ENCODE measurements at regions not wholly inside any gene's neighbourhood (a gene's known extent, or its start where the extent isn't known, plus 50 kb on each side); places are given as distances from the start of the nearest gene placed in this dataset.

DNA sequence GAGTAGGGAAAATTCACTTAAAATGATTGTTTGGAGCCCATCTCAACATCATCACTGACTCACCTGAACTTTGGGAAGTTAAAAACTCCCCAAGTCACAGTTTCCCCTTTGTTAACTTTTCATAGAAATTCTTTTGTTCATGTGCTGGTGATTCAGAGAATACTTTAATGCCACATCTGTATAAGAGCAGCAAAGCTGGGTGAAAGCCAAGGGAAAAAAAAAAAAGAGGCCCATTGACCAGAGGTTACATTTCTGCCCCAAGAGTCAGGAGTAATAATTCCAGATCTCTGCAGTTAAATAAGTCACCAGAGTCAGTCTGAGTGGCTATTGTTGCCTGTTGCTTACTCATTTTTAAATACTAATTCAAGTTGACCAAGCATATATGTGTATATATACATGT is 136.4 kb upstream of the LGR5 start:
- H3K36me3 Mint-ChIP-seq (ENCODE audit: insufficient read depth, unreplicated experiment) = no peaks in the 10 kb centered on the region
- H3K27me3 Mint-ChIP-seq (ENCODE audit: insufficient read depth, unreplicated experiment) = no peaks in the 10 kb centered on the region
- no peaks in the 10 kb centered on the region for H3K4me1 Mint-ChIP-seq (ENCODE audit: insufficient read depth, unreplicated experiment)
- ChIA-PET CTCF (interaction anchor here (0.6 to 0.8 kb wide), 2 partner anchors 12 to 70 kb away, joined by 3 read pairs; no protein-coding TSS in a partner anchor), POLR2A (no interaction called here)
- intact Hi-C loops (cut with micrococcal nuclease) = no loop called here
- no peak overlapping the region for H3K4me3 Mint-ChIP-seq (ENCODE audit: unreplicated experiment)
- no peak overlapping the region for H3K27ac Mint-ChIP-seq (ENCODE audit: low read depth, unreplicated experiment)
- TF ChIP-seq, protein P1, sequence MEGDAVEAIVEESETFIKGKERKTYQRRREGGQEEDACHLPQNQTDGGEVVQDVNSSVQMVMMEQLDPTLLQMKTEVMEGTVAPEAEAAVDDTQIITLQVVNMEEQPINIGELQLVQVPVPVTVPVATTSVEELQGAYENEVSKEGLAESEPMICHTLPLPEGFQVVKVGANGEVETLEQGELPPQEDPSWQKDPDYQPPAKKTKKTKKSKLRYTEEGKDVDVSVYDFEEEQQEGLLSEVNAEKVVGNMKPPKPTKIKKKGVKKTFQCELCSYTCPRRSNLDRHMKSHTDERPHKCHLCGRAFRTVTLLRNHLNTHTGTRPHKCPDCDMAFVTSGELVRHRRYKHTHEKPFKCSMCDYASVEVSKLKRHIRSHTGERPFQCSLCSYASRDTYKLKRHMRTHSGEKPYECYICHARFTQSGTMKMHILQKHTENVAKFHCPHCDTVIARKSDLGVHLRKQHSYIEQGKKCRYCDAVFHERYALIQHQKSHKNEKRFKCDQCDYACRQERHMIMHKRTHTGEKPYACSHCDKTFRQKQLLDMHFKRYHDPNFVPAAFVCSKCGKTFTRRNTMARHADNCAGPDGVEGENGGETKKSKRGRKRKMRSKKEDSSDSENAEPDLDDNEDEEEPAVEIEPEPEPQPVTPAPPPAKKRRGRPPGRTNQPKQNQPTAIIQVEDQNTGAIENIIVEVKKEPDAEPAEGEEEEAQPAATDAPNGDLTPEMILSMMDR (IDR thresholded peaks at IDR 0.05; ENCODE audit: unreplicated experiment) = no peak
- no peaks in the 10 kb centered on the region for H3K9me3 Mint-ChIP-seq (ENCODE audit: unreplicated experiment)
- no TSS peak for BruUV-seq (replicated peaks)
- DNase-seq (ENCODE audit: unreplicated experiment) = peak; percentile 35

DNA sequence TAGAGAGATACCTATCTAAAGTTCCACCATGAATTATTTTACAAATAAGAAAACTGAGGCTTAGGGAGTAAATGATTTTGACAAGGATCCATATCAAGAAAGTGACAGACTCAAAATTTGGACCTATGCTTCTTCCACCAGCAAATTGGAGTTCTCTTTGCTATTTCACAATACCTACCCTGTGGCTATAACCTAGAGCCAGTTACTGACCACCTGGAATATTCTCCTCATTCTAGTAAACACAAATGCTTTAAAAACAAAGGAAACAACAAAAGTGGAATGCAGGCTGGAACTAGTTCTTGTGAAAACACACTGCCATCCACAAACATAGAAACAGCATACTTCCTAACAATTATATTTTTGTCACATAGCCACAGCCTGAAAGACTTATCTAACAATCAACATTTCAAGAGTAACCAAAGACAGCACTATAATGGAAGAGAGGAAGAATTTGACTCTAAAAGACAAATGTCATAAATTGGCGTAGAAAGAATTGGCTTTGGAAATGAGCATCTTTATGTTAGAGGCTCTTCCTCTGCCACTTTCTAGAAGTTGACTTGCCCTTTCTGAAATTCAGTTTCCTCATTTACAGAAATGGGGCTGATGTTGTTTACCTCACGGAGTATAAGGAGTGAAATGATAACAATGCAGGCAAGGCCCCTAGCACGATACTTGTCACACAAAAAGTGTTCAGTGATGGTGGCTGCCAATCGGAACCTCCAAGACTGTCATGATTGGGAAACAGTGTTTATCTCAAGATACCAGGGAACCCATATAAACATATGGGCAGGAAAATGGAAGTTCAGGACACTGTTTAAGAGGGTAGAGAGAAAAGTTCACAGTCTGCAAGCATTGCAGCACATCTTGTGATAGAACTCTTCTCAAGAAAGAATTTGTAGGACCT is 138.6 kb upstream of the LGR5 start:
- Mint-ChIP-seq H3K36me3 (ENCODE audit: insufficient read depth, unreplicated experiment) (no peaks in the 10 kb centered on the region), H3K4me1 (ENCODE audit: insufficient read depth, unreplicated experiment) (no peaks in the 10 kb centered on the region), H3K27me3 (ENCODE audit: insufficient read depth, unreplicated experiment) (no peaks in the 10 kb centered on the region), H3K27ac (ENCODE audit: low read depth, unreplicated experiment) (peak overlapping the region; percentile 61), H3K4me3 (ENCODE audit: unreplicated experiment) (no peak overlapping the region), H3K9me3 (ENCODE audit: unreplicated experiment) (no peaks in the 10 kb centered on the region)
- no TSS peak for BruUV-seq (replicated peaks)
- CTCF ChIA-PET = no interaction called here
- POLR2A ChIA-PET = no interaction called here
- no peak for DNase-seq (ENCODE audit: unreplicated experiment)
- TF ChIP-seq, protein P1 (IDR thresholded peaks at IDR 0.05; ENCODE audit: unreplicated experiment) = no peak
- intact Hi-C loops (cut with micrococcal nuclease) = no loop called here

DNA sequence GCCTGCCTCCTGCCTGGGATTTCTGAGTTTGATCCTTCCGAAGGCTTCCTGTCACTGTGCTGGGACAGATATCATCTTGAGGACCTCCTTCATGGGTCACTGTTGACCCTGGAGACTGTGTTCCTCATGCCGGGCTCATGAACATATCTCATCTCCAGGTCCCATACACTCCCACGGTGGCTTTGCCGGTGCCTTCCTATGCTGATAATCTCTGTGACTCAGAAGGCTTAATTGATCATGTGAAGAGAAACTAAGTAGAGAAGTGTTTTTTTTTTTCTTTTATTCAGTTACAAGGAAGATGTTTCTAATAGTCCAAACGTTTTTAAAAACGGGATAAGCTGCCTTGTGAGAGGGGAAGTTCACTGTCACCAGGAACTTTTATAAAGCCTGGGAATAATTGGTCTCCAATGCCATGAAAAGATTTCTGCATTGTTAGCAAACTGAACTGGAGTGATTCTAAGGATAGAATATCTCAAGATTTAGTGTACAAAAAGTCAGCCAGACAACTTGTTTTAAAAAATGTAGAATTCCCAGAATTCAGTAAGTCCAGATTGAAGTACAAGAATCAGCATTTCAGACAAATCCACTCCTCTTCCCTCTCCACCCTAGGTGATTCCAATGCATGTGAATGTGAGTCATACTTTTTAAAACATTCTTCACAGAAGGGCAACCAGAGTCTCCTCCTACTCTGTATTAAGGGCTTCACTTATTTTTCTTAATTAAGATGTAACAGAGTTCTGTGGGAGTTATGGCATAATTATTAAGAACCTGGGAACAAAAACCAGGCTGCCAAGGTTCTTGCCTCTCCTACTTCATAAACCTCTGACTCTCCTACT is 139.8 kb upstream of the LGR5 start:
- no peaks in the 10 kb centered on the region for H3K4me1 Mint-ChIP-seq (ENCODE audit: insufficient read depth, unreplicated experiment)
- H3K27me3 Mint-ChIP-seq (ENCODE audit: insufficient read depth, unreplicated experiment) = no peaks in the 10 kb centered on the region
- intact Hi-C loops (cut with micrococcal nuclease) = no loop called here
- peak overlapping the region; percentile 61 for H3K27ac Mint-ChIP-seq (ENCODE audit: low read depth, unreplicated experiment)
- POLR2A ChIA-PET = no interaction called here
- BruUV-seq (replicated peaks) = no TSS peak
- TF ChIP-seq, protein P1 (IDR thresholded peaks at IDR 0.05; ENCODE audit: unreplicated experiment) = no peak
- DNase-seq (ENCODE audit: unreplicated experiment) = no peak
- H3K4me3 Mint-ChIP-seq (ENCODE audit: unreplicated experiment) = no peak overlapping the region
- H3K9me3 Mint-ChIP-seq (ENCODE audit: unreplicated experiment) = no peaks in the 10 kb centered on the region
- CTCF ChIA-PET = no interaction called here
- no peaks in the 10 kb centered on the region for H3K36me3 Mint-ChIP-seq (ENCODE audit: insufficient read depth, unreplicated experiment)

DNA sequence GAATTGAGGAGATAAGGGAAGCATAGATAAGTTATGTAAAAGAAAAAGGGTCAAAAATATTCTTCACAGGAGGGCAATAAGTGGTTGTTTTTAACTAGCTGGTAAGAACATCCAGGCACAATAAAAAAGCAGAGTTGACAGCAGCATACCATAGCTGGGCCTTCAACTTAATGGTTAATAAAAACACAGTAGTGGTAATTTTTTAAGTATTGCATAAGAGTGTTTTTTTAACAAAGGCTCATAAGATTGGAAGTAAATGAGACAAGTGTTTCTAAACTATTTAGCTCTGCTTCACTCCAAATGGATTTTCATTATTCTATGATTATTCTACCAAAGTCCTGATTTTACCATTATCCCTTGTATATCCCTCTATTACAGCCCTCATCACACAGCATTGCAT is 140.1 kb upstream of the TSPAN8 start:
- DNase-seq (ENCODE audit: unreplicated experiment) = no peak
- H3K27me3 Mint-ChIP-seq (ENCODE audit: insufficient read depth, unreplicated experiment) = no peaks in the 10 kb centered on the region
- no peak overlapping the region for H3K27ac Mint-ChIP-seq (ENCODE audit: low read depth, unreplicated experiment)
- ChIA-PET POLR2A (no interaction called here), CTCF (no interaction called here)
- intact Hi-C loops (cut with micrococcal nuclease) = no loop called here
- no peaks in the 10 kb centered on the region for H3K9me3 Mint-ChIP-seq (ENCODE audit: unreplicated experiment)
- no peaks in the 10 kb centered on the region for H3K36me3 Mint-ChIP-seq (ENCODE audit: insufficient read depth, unreplicated experiment)
- no peaks in the 10 kb centered on the region for H3K4me1 Mint-ChIP-seq (ENCODE audit: insufficient read depth, unreplicated experiment)
- no peak overlapping the region for H3K4me3 Mint-ChIP-seq (ENCODE audit: unreplicated experiment)
- no TSS peak for BruUV-seq (replicated peaks)
- TF ChIP-seq, protein P1 (IDR thresholded peaks at IDR 0.05; ENCODE audit: unreplicated experiment) = no peak
